SU-DHL-6 (cell line): ENCODE measurements at regions not wholly inside any gene's neighbourhood (a gene's known extent, or its start where the extent isn't known, plus 50 kb on each side); places are given as distances from the start of the nearest gene placed in this dataset.

Source experiments
- H2AFZ ChIP-seq: fragments of 200-600 bp; sonication (generic); 2 replicates; pipeline ENCODE4 v1.6.1; 2014; ENCODE audit warnings: low read depth, mild to moderate bottlenecking, moderate library complexity, mixed read lengths, antibody characterized with exemption, low read length; ENCODE audit not compliant: severe bottlenecking
- H3F3A ChIP-seq: fragments of 200-600 bp; shearing (Covaris generic); 2 replicates; pipeline ENCODE4 v1.6.0; 2016; ENCODE audit warnings: antibody characterized with exemption, mild to moderate bottlenecking; ENCODE audit not compliant: insufficient read depth
- H3K27ac ChIP-seq: fragments of 200-600 bp; sonication (generic); 2 replicates; pipeline ENCODE4 v1.5.1; 2016; ENCODE audit warnings: low read depth, mild to moderate bottlenecking, low read length, moderate library complexity, mixed read lengths
- H3K27me3 ChIP-seq: fragments of 200-600 bp; sonication (generic), shearing (Covaris generic); 2 replicates; pipeline ENCODE4 v1.6.0; 2014; ENCODE audit warnings: mild to moderate bottlenecking, low read length
- H3K36me3 ChIP-seq: fragments of 200-600 bp; sonication (generic); 2 replicates; pipeline ENCODE4 v1.6.1; 2014; ENCODE audit warnings: mild to moderate bottlenecking, low read length, mixed read lengths
- H3K4me2 ChIP-seq: fragments of 300-600, 200-600 bp; shearing (Covaris generic), sonication (generic); 2 replicates; pipeline ENCODE4 v1.6.0; 2014; ENCODE audit warnings: low read length, low read depth, mild to moderate bottlenecking; ENCODE audit not compliant: poor library complexity, severe bottlenecking
- H3K4me3 ChIP-seq: fragments of 200-600 bp; sonication (generic); 2 replicates; pipeline ENCODE4 v1.5.1; 2014; ENCODE audit warnings: antibody characterized with exemption, low read length, mild to moderate bottlenecking, mixed read lengths; ENCODE audit not compliant: insufficient read depth, poor library complexity, severe bottlenecking
- H3K79me2 ChIP-seq: fragments of 200-600 bp; sonication (generic); 2 replicates; pipeline ENCODE4 v1.6.1; 2014; ENCODE audit warnings: mild to moderate bottlenecking, low read length, moderate library complexity; ENCODE audit not compliant: insufficient read depth
- H3K9ac ChIP-seq: fragments of 200-600 bp; sonication (generic); 2 replicates; pipeline ENCODE4 v1.7.0; 2014; ENCODE audit warnings: mild to moderate bottlenecking, low read length
- H3K9me2 ChIP-seq: fragments of 200-600 bp; sonication (generic); replicated peaks from 2 replicates; pipeline ENCODE4 v1.6.1; 2014; ENCODE audit warnings: low read length; ENCODE audit not compliant: insufficient read depth
- H3K9me3 ChIP-seq: fragments of 200-600 bp; sonication (generic); 2 replicates; pipeline ENCODE4 v1.6.1; 2014; ENCODE audit warnings: low read length, mixed read lengths; ENCODE audit not compliant: insufficient read depth
- H4K20me1 ChIP-seq: fragments of 200-600 bp; sonication (generic); 2 replicates; pipeline ENCODE4 v1.6.1; 2014; ENCODE audit warnings: low read depth, mild to moderate bottlenecking, antibody characterized with exemption, low read length, moderate library complexity, mixed read lengths
- EZH2phosphoT487 ChIP-seq: fragments of 200-600 bp; sonication (generic), shearing (Covaris generic); conservative IDR thresholded peaks from 2 replicates; pipeline ENCODE4 v1.6.1; 2018; ENCODE audit warnings: mild to moderate bottlenecking, antibody characterized with exemption, low read length, moderate library complexity, mixed read lengths
- TF ChIP-seq, protein P1 (sequence below): fragments of 200-600 bp; sonication (generic); IDR thresholded peaks from one replicate; pipeline ENCODE4 v1.5.1; 2017; ENCODE audit warnings: antibody characterized with exemption, mild to moderate bottlenecking, low read length, moderate library complexity; ENCODE audit not compliant: insufficient read depth, poor library complexity, severe bottlenecking

GRCh38 chr20:24378661-24379483, 90.6 kb upstream of the SYNDIG1 start:
- Histone ChIP-seq H3K4me2 (no peak overlapping the region), H3K9ac (no peak overlapping the region), H3K36me3 (no peaks in the 10 kb centered on the region), H3F3A (no peaks in the 10 kb centered on the region), H3K9me2 (no peaks in the 10 kb centered on the region), H3K27me3 (no peaks in the 10 kb centered on the region), H4K20me1 (no peaks in the 10 kb centered on the region), H2AFZ (no peak overlapping the region), H3K79me2 (no peaks in the 10 kb centered on the region), H3K9me3 (no peaks in the 10 kb centered on the region), H3K4me3 (no peak overlapping the region), H3K27ac (no peak overlapping the region)
- TF ChIP-seq, protein P1, sequence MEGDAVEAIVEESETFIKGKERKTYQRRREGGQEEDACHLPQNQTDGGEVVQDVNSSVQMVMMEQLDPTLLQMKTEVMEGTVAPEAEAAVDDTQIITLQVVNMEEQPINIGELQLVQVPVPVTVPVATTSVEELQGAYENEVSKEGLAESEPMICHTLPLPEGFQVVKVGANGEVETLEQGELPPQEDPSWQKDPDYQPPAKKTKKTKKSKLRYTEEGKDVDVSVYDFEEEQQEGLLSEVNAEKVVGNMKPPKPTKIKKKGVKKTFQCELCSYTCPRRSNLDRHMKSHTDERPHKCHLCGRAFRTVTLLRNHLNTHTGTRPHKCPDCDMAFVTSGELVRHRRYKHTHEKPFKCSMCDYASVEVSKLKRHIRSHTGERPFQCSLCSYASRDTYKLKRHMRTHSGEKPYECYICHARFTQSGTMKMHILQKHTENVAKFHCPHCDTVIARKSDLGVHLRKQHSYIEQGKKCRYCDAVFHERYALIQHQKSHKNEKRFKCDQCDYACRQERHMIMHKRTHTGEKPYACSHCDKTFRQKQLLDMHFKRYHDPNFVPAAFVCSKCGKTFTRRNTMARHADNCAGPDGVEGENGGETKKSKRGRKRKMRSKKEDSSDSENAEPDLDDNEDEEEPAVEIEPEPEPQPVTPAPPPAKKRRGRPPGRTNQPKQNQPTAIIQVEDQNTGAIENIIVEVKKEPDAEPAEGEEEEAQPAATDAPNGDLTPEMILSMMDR: no peak
- TF ChIP-seq EZH2phosphoT487: no peak

DNA sequence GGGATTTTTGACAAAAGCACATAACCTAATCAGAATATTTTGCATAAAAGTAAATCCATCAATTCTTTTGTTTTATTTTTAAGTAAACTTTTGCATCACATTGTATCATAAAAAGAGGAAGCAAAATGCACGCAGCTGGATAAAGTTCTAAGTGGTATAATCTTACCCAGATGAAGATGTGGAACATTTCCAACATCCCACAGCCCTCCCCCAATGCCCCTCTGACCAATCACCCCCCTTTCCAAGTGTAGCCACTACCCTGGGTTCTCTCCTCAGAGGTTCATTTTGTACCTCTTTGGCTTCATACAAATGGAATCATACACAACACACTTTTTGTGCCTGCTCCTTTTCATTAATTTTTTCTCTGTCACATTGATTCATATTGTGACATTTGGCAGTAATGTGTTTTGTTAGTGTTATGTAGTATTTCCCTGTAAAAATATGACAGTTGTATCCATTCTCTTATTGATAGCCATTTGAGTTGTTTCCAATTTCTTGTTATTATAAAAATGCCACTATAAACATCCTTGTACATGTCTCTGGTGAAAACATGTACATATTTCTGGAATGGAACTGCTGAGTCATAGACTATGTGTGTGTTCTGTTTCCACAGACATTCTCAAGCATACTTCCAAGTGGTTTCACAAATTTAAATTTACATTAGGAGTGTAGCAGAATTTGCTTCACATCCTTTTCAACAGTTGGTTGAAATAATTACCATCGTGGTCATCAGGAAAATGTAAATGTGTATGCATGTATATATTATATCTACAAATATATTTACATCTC, 92.9 kb upstream of the SYNDIG1 start:
- Histone ChIP-seq H3K4me3 (no peak overlapping the region), H4K20me1 (no peaks in the 10 kb centered on the region), H3K4me2 (no peak overlapping the region), H3K9me2 (no peaks in the 10 kb centered on the region), H3K27ac (no peak overlapping the region), H3K79me2 (no peaks in the 10 kb centered on the region), H2AFZ (no peak overlapping the region), H3K27me3 (no peaks in the 10 kb centered on the region), H3K36me3 (no peaks in the 10 kb centered on the region), H3K9ac (no peak overlapping the region), H3K9me3 (no peaks in the 10 kb centered on the region), H3F3A (no peaks in the 10 kb centered on the region)
- TF ChIP-seq, protein P1: no peak
- no peak for TF ChIP-seq EZH2phosphoT487

DNA sequence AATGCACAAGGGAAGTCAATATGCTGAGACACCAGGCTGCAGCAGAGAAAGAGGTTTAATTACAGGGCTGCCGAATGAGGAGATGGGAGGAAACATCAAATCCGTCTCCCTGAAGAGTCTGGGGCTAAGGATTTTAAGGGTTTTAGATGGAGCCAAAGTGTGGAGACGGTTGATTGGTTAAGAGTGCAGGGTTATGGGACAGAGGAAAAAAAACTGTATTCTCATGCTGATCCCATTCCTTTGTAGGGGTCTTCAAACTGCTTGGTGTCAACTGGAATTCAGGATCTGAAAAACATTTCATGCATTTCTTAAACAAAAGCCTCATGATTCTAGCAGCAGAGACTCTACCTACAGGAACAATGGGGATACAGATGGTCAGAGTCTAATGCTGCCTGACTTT, 96.1 kb upstream of the SYNDIG1 start:
- Histone ChIP-seq H3K79me2 (no peaks in the 10 kb centered on the region), H3K4me3 (no peak overlapping the region), H3K36me3 (no peaks in the 10 kb centered on the region), H3F3A (no peaks in the 10 kb centered on the region), H3K27me3 (no peaks in the 10 kb centered on the region), H3K27ac (no peak overlapping the region), H3K9me2 (no peaks in the 10 kb centered on the region), H4K20me1 (no peaks in the 10 kb centered on the region), H2AFZ (no peak overlapping the region), H3K9ac (no peak overlapping the region), H3K9me3 (no peaks in the 10 kb centered on the region), H3K4me2 (no peak overlapping the region)
- no peak for TF ChIP-seq EZH2phosphoT487
- TF ChIP-seq, protein P1: no peak
